GM21390 (cell line): ENCODE measurements at regions not wholly inside any gene's neighbourhood (a gene's known extent, or its start where the extent isn't known, plus 50 kb on each side); places are given as distances from the start of the nearest gene placed in this dataset.
"Not testable (repeated sequence)": the region's sequence is repeated elsewhere in the genome, so short reads cannot be mapped to it uniquely, and the experiment has no call there.

Experiments used
- ATAC-seq: cut with Tn5 transposase; IDR thresholded peaks from one replicate; pipeline ENCODE4 v1.9.1; 2021; ENCODE audit not compliant: unreplicated experiment

DNA sequence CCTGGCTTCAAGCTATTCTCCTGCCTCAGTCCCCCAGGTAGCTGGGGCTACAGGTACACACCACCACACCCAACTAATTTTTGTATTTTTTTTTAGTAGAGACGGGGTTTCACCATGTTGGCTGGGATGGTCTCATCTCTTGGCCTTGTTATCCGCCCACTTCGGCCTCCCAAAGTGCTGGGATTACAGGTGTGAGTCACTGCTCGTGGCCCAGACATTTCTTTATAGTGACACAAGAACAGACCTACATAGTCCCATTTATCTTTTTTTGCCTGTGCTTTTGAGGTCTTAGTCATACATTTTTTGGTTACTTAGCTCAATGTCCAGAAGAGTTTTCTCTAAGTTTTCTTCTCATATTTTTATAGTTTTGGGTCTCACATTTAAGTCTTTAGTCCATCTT, 247.4 kb downstream of the SYT10 start:
- ATAC-seq = no peak

DNA sequence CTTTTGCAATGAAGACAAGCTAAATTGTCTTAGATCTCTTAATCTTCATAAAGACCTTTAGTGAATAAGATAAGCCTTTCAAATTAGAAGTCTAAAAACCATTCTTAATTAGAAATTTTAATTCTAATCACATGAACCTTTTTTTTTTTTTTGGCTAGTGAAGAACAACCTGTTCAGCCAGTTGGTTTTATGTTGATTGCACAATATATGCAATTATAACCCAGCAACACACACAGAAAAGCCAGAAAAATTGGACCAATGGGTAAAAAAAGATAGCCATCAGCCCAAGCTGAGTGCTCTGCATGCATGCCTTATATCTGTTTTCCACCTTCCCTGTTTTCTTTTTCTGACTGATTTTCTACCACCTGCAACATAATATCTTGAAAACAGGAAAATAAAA, 252.2 kb downstream of the SYT10 start:
- no peak for ATAC-seq

DNA sequence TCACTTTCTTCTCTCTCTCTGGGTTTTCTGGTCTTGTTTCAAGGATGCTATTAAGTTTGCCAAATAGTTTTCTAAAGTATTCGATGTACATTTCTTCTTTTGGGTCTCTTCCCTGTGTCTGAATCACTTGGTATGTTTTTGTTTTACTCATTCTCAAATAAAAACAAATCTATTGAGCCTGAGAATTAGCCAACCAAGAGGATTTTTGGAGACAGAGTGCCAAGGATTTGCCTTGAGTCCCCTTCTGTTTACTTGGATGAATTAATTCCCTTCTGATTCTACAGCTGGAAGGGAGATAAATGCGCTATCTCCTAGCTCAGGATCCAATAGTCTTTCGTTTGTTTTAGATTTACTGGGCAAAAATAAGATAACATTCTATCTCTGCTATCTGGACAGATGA, 255.5 kb downstream of the SYT10 start:
- ATAC-seq = no peak

DNA sequence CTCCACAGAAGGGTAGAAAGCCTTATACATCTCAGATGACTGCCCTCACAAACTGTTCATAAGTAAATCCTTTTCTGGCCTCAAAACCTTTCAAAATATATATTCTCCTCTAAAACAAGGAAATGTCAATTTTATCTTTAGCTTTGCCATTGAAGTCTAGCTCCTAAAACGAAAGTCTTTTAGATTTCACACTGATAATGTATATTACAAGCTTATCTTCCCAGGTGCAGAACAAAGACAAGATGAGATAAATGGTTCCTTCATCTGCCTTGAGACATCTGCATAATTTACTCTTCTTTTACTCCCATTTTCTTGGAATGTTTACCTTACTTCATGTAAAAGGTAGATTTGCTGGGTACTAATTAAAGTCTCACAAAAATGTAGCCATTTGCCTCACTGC, 257.1 kb downstream of the SYT10 start:
- ATAC-seq = no peak

DNA sequence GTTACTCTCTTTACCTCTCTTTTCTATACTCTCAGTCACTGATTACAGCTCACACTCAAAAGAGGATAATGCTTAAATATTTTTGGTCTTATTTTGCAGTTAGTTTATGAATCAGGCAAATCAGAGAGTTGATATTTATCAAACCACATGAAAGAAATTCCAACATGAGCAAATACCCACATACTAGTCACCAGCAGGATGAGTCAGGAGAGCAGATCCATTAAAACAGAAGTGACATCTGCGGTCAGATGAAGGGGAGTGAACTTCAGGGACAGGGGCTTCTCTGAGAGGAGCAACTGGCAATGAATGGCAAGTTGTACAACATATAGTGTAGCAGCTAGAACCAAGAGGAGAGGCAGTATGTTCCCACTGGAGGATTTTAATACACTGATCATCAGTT, 258.7 kb downstream of the SYT10 start:
- ATAC-seq = no peak

DNA sequence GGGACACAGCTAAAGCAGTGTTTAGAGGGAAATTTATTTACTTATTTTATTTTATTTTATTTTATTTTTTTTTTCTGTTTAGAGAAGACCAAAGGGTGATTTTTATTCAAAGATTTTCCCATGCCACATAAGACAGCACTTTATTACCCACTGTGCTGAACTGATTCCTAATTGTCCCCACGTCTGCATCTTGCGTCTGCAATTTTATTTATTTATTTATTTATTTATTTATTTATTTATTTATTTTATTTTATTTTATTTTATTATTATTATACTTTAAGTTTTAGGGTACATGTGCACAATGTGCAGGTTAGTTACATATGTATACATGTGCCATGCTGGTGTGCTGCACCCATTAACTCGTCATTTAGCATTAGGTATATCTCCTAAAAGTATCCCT, 269.7 kb upstream of the PKP2 start:
- ATAC-seq = not testable (repeated sequence)

DNA sequence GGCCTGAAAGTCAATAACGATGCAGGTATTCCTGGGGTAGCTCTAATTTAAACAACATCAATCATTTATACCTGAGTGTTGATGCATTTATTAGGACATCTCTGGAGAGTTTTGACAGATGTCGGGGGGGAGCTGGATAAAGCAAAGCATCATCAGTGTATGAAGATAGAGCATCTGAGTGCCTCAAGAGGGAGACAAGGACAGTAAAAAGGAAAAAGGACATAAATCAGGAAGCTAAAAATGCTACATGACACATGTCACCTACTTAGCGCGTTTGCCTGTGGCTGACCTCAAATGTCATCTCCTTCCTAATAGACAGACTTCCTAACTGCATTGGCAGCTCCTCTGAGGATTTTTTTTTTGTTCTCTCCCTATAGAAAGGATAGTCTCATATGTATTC, 259.5 kb upstream of the PKP2 start:
- ATAC-seq = no peak

DNA sequence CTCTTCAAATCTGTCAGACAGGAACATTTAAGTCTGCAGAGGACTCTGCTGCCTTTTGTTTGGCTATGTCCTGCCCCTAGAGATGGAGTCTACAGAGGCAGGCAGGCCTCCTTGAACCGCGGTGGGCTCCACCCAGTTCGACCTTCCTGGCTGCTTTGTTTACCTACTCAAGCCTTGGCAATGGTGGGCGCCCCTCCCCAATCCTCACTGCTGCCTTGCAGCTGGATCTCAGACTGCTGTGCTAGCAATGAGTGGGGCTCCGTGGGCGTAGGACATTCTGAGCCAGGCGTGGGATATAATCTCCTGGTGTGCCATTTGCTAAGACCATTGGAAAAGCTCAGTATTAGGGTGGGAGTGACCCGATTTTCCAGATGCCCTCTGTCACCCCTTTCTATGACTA, 250.7 kb upstream of the PKP2 start:
- not testable (repeated sequence) for ATAC-seq

DNA sequence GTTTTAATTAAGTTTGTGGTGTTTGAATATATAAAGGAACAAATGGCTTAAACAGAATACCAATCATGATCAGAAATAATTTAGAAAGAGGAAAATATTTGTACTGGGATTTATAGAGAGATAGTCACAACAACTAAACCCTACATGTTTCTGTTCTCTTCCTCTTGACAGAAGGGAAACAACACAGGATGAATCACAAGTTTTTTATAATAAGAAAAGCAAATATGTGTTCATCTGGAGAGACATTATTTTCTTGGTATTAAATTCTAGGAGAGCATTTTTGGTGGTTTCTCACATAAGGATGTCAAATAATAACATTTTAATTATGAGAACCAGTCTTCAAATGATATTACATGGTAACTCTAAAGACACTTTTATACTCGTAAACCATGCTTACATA, 232.9 kb upstream of the PKP2 start:
- ATAC-seq = no peak

DNA sequence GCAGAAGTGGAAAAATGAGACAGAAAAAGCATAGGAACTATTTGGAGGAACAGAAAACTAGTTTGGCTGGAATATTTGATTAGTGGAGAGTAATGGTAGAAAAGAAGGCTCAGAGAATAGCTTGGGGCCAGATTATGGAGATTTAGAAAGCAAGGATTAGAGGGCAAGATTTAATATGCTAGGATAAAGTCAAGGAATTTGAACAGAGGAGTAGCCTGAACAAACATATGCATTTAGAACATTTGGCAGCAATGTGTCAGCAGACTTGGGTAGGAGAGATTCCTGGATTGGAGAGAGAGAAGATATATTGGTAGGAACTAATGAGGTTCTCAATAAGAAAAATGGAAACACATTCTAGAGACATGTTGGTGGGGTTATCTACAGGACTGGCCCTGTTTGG, 229.2 kb upstream of the PKP2 start:
- ATAC-seq = no peak

DNA sequence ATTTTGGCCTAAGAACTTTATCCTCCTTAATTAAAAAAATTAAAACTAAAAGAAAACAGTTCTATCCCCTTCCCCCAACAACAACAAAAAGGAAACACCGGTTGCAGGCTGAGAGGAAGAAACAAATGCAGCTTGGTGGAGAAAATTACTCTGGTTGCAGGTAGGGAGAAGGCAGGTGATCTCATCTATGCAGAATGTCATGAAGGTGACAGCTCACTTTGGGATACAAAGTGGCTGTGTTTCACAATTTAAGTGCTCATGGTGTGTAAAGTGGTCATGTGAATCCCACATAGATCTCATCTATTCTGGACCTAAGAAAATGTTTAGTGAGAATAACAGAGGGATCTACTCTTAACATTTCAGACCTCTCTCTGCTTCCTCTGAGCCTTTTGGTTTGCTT, 219.7 kb upstream of the PKP2 start:
- ATAC-seq = no peak

DNA sequence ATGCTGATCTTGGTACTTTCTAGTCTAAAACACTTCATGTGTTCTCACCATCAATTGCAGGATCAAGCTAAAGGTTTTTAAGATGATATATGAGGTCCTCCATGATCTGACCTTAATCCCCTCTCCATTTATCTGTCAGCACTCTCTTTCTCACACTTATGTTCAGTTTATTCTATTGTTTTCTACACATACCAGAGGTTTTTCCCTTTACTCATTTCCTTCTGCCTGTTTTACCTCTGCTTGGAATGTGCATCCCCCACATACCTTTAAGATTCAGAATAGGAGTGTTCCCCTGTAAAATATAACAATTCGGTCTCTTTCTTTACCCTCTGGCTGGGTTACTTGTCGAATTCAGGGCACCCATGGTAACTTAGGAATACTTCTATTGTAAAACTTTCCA, 219.1 kb upstream of the PKP2 start:
- ATAC-seq = no peak

DNA sequence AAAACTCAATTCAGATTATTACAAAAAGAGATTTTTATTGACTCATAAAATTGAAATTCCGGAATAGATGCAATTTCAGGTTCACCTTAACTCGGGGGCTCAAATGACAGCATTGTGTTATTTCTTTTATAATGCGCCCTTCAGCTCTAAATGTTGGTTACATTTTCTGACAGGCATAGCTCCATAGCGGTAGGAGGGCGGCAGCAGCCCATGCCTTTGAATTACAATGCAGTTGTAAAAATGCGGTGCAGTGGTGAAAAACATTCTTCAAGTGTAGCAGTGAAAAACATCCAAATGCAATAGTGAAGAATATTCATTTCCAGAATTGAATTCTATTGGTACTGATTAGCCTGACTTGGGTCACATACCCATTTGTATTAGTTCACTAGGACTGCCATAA, 215.3 kb upstream of the PKP2 start:
- no peak for ATAC-seq

DNA sequence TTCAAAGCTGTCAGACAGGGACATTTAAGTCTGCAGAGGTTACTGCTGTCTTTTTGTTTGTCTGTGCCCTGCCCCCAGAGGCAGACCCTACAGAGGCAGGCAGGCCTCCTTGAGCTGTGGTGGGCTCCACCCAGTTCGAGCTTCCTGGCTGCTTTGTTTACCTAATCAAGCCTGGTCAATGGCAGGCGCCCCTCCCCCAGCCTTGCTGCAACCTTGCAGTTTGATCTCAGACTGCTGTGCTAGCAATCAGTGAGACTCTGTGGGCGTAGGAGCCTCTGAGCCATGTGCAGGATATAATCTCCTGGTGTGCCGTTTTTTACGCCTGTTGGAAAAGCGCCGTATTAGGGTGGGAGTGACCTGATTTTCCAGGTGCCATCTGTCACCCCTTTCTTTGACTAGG, 211.2 kb upstream of the PKP2 start:
- ATAC-seq = not testable (repeated sequence)

DNA sequence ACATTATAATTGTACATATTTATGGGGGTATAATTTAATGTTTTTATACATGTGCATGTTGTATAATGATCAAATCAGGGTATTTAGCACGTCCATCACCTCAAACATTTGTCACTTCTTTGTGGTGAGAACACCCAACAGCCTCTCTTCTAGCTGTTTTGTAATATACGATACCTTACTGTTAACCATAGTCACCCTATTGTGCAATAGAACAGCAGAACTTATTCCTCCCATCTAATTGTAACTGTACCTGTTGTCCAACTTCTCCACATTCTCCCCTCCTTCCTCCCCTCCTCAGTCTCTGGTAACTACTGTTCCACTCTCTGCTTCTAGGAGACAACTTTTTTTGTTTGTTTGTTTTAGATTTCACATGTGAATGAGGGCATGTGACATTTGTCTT, 197.0 kb upstream of the PKP2 start:
- ATAC-seq = no peak

DNA sequence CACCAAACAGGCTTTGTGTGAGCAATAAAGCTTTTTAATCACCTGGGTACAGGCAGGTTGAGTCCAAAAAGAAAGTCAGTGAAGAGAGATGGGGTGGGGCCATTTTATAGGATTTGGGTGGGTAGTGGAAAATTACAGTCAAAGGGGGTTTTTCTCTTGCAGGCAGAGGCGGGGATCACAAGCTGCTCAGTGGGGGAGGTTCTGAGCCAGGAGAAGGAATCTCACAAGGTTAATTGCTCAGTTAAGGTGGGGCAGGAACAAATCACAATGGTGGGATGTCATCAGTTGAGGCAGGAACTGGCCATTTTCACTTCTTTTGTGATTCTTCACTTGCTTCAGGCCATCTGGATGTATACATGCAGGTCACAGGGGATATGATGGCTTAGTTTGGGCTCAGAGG, 191.3 kb upstream of the PKP2 start:
- not testable (repeated sequence) for ATAC-seq

DNA sequence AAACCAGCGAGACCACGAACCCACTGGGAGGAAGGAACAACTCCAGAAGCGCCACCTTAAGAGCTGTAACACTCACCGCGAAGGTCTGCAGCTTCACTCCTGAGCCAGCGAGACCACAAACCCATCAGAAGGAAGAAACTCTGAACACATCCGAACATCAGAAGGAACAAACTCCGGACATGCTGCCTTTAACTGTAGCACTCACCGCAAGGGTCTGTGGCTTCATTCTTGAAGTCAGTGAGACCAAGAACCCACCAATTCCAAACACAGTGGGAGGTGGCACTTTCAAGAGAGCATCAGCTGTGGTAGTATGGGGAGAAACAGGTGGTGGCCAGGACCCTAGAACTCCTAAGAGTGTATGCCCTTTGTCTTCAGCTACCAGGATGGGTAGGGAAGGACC, 179.8 kb upstream of the PKP2 start:
- ATAC-seq = not testable (repeated sequence)

DNA sequence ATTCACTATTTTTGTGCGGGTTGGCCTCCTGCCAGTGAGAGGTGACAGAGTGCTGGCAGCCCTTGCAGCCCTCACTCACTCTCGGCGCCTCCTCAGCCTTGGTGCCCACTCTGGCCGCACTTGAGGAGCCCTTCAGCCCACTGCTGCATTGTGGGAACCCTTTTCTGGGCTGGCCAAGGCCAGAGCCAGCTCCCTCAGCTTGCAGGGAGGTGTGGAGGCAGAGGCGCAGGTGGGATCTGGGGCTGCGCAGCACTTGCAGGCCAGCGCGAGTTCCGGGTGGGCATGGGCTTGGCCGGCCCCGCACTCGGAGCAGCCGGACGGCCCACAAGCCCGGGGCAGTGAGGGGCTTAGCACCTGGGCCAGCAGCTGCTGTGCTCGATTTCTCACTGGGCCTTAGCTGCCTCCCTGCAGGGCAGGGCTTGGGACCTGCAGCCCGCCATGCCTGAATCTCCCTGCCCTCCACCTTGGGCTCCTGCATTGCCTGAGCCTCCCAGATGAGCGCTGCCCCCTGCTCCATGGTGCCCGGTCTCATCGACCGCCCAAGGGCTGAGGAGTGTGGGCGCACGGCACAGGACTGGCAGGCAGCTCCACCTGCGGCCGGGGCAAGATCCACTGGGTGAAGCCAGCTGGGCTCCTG, 178.7 kb upstream of the PKP2 start:
- ATAC-seq = not testable (repeated sequence)

DNA sequence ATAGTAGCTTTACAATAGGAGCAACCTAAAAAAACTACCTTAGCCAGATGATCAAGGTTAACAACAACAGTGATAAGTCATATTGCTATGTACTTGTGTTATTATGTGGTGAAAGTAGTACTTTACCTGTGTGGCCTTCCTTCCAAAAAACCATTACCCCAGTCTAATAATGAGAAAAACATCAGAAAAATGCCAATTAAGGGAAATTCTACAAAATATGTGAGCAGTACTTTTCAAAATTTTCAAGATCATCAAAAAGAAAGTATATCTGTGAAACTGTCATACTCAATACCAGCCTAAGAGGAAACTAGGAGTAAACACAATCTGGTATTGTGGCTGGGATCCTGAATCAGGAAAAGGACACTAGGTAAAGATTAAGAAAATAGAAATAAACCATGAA, 165.3 kb upstream of the PKP2 start:
- no peak for ATAC-seq

DNA sequence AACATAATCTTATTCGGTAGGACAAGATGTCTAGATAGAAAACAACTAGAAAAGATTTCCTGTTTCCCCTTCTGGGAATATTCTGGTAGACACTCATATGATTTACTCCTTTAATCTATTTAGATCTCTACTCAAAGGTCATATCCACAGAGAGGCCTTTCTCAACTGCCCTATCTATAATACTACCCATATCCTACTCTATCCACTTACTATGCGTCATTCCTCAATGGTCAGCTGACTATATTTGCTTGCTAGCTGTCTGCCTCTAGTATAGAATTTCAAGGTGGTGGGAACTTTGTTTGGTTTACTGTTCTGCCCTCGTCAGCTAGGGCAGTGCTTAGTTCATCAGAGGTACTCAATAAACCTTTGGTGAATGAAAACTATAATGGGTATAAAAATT, 157.8 kb upstream of the PKP2 start:
- no peak for ATAC-seq

DNA sequence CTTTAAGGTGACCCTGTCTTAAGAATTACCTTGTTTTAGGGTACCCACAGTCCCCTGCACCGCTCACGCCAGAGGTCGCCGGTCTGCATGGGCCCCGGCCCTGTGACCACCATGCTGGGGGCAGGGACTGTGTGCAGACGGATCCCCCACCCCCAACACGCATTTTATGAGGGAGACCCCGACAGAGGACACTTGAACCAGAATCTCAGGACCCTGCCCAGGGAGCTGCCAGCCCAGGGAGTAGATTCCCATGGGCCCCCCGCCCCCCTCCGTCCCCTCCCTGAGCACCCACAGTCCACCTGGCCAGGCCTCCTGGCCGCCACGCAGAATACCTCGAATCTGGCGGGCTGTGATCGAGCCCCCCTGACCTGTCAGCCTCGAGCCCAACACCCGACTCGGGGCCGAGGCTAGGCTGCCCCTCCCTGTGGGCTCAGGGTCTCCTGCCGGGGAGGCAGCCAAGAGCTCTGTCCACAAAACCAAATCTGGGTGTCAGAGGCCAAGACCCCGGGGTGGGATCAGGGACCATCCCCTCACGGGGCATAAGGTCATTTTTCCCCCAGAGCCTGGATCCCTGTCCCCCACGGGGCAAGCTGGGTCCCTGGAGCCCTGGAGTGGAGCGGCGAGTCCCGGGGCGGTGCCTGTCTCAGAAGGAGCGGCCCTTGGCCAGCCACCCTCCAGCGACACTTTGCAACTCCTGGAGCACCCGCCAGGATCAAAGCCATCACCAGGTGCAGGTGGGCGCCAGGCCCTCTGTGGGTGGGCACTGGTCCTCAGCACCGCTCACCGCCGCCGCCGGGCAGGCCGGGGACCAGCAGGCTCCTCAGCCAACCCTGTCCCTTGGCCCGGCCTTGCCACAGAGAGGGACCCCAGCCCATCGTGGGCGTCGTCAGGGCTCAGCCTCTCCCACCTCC, 155.8 kb upstream of the PKP2 start:
- ATAC-seq = no peak

DNA sequence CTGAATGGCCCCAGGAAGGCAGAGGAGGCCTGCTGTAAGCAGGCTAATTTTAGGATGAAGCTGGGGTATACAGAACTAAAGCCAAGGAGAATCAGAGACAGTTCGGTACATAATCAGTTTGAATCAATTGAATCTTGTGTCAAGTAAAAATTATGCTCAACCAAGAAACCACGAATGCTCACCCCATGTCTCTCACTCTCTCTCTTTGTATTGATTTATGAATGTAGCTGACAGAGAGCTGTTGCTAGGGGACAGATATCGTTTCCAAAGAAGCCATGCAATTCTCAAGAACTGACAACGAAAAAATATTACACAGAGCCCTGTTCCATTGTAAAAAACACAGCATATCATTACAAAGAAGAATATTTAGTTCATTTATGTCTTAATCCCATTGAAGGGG, 151.1 kb upstream of the PKP2 start:
- no peak for ATAC-seq

DNA sequence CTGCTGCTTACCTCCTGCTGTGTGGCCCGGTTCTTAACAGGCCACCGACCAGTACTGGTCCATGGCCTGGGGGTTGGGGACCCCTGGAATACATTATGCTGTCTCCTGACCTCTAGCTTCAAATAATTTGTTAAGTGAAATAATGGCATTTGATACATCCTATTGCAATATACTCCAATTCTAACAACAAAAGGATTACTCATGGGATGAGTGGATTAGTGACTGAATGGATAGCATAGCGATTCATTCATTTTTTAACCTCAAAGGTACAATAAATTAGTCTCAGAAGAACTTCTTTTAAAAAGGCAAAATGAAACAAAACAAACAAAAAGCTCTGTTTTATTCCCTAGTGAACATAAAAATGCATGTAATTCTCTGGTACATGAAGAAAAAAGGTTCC, 147.9 kb upstream of the PKP2 start:
- ATAC-seq = no peak
